Ishikawa (cell line): ENCODE measurements at regions not wholly inside any gene's neighbourhood (a gene's known extent, or its start where the extent isn't known, plus 50 kb on each side); places are given as distances from the start of the nearest gene placed in this dataset.

Experiments used
- CEBPB ChIP-seq: IDR thresholded peaks from 2 replicates; pipeline ENCODE4 v1.6.1; 2012
- CREB1 ChIP-seq: IDR thresholded peaks from 2 replicates; pipeline ENCODE4 v1.6.1; 2012; ENCODE audit warnings: low read depth
- EGR1 ChIP-seq: IDR thresholded peaks from 2 replicates; pipeline ENCODE4 v1.6.1; 2012
- EP300 ChIP-seq: IDR thresholded peaks from 2 replicates; pipeline ENCODE4 v1.6.1; 2012; ENCODE audit warnings: borderline replicate concordance
- FOXM1 ChIP-seq: IDR thresholded peaks from 2 replicates; pipeline ENCODE4 v1.6.1; 2012; ENCODE audit warnings: low read depth, borderline replicate concordance
- NFIC ChIP-seq: IDR thresholded peaks from 2 replicates; pipeline ENCODE4 v1.6.1; 2012
- RAD21 ChIP-seq: IDR thresholded peaks from 2 replicates; pipeline ENCODE4 v1.6.1; 2012; ENCODE audit warnings: low read depth
- TAF1 ChIP-seq: IDR thresholded peaks from 2 replicates; pipeline ENCODE4 v1.6.1; 2012; ENCODE audit warnings: low read depth, mild to moderate bottlenecking
- TCF12 ChIP-seq: IDR thresholded peaks from 2 replicates; pipeline ENCODE4 v1.6.1; 2012; ENCODE audit warnings: low read depth
- TEAD4 ChIP-seq: IDR thresholded peaks from 2 replicates; pipeline ENCODE4 v1.6.1; 2012
- YY1 ChIP-seq: IDR thresholded peaks from 2 replicates; pipeline ENCODE4 v1.6.1; 2012; ENCODE audit warnings: low read depth
- ZBTB7A ChIP-seq: IDR thresholded peaks from 2 replicates; pipeline ENCODE4 v1.6.1; 2012; ENCODE audit warnings: low read depth
- TF ChIP-seq, protein P1 (sequence below): IDR thresholded peaks from 2 replicates; pipeline ENCODE4 v1.6.1; 2012
- TF ChIP-seq, protein P2 (sequence below): IDR thresholded peaks from 2 replicates; pipeline ENCODE4 v1.6.1; 2012
- TF ChIP-seq, protein P3 (sequence below): IDR thresholded peaks from 2 replicates; pipeline ENCODE4 v1.6.1; 2012; ENCODE audit warnings: low read depth, mild to moderate bottlenecking

DNA sequence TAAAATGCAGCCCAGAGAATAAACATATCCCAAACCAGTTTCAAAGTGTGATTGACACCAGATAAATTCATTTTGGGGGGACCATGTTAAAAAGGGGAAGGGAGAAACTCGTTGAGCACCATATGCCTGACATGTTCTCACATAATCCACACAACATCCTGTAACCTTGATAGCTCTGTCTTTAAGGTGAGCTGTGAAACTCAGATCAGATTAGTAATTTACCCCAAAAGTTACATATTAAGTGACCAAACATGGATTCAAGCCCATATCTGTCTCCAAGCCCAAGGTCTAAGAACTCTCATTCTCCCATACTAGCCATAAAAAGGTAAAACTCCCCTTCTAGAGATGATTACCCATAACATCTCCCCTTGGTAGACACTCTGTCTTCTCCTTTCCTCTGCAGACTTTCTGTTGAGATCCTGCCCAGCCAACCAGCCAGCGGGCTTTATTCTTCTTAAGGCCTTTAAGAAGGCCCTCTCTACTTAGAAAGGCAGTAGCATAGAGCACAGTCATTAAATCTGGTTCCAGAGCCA, 150.7 kb downstream of the CCDC34 start:
- TF ChIP-seq ZBTB7A = no peak
- TF ChIP-seq, protein P1, sequence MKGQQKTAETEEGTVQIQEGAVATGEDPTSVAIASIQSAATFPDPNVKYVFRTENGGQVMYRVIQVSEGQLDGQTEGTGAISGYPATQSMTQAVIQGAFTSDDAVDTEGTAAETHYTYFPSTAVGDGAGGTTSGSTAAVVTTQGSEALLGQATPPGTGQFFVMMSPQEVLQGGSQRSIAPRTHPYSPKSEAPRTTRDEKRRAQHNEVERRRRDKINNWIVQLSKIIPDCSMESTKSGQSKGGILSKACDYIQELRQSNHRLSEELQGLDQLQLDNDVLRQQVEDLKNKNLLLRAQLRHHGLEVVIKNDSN = no peak
- TF ChIP-seq TEAD4 = no peak
- TF ChIP-seq, protein P2, sequence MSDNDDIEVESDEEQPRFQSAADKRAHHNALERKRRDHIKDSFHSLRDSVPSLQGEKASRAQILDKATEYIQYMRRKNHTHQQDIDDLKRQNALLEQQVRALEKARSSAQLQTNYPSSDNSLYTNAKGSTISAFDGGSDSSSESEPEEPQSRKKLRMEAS = no peak
- no peak for TF ChIP-seq RAD21
- no peak for TF ChIP-seq TAF1
- no peak for TF ChIP-seq CREB1
- TF ChIP-seq, protein P3, sequence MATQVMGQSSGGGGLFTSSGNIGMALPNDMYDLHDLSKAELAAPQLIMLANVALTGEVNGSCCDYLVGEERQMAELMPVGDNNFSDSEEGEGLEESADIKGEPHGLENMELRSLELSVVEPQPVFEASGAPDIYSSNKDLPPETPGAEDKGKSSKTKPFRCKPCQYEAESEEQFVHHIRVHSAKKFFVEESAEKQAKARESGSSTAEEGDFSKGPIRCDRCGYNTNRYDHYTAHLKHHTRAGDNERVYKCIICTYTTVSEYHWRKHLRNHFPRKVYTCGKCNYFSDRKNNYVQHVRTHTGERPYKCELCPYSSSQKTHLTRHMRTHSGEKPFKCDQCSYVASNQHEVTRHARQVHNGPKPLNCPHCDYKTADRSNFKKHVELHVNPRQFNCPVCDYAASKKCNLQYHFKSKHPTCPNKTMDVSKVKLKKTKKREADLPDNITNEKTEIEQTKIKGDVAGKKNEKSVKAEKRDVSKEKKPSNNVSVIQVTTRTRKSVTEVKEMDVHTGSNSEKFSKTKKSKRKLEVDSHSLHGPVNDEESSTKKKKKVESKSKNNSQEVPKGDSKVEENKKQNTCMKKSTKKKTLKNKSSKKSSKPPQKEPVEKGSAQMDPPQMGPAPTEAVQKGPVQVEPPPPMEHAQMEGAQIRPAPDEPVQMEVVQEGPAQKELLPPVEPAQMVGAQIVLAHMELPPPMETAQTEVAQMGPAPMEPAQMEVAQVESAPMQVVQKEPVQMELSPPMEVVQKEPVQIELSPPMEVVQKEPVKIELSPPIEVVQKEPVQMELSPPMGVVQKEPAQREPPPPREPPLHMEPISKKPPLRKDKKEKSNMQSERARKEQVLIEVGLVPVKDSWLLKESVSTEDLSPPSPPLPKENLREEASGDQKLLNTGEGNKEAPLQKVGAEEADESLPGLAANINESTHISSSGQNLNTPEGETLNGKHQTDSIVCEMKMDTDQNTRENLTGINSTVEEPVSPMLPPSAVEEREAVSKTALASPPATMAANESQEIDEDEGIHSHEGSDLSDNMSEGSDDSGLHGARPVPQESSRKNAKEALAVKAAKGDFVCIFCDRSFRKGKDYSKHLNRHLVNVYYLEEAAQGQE = no peak
- no peak for TF ChIP-seq NFIC
- no peak for TF ChIP-seq EP300
- no peak for TF ChIP-seq EGR1

DNA sequence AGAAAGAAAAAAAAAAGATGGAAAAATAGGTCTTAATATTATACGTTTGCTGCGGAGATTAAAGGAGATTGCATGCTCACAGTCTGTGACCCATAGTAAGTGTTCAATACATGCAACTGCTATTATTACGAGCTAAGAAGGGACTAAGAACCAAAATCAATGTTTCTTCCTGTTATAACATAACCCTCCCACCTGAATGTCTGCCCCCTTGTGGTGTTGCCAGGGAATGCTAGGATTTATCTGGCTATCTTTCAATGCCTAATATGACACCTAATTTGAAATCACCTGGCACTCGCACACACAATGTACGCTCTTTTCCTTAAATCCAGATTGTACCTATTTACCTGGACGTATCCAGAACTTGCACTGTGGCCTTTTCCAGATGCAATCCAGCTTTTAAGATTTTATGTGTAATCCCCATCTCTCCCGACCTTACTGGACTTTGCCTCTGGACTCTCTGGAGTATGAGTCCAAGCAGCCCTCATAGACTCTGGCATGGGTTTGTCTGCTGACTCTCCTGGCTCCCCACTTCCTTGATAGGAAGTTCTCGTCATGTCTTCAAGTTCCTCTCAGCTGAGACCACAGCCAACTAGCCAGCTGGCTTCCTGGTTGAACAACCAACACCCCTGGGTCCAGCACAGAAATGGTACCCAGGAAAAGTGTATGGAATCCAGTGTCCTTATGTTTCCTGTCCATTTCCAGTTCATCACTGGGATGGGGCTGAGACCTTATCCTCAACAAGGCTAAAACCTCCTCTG, 151.5 kb downstream of the CCDC34 start:
- TF ChIP-seq TEAD4 (0 out of 2 replicates have a peak, but pooled peaks have one; percentile 4), RAD21 (peak; percentile 25; the same call in 1 of the 2 replicates), ZBTB7A (no peak)

DNA sequence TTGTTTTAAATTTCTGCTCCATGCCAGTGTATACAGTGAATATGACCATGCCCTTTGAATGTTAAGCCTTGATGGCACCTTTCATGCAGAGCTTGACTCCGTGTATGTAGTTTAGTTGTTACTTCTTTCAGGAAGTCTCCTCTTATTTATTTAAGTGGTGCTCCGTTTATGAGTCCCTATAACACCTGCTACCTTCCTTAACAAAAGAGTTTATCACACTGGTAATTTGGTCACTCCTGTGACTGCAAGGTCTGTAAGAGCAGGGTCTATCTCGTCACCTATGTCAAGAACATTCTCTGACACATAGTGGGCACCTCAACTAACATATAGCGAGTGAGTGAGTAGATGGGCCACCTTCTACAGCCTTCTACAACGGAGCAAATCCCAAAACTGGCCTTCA, 152.5 kb downstream of the CCDC34 start:
- TF ChIP-seq CREB1 (no peak), FOXM1 (no peak)

DNA sequence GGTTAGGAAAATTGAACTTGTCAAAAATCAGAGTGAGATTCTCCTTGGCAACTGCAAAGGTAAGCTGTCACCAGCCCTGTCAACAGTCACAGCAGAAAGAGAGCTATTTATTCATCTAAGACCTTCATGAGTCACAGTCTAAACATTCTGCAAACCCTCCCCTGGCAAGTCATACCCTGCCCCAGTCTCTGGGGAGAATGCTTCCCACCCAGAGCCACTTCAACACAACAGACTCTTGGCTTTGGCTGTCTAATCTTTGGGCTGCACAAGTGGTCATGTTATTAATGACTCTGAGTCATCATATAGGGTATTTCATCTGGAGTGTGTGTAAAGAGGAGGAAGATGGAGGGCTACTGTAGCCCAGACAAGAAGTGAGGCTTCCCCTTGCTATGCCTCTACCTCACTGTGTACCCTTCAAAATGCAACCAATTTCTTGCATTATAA, 153.4 kb downstream of the CCDC34 start:
- TF ChIP-seq RAD21 (no peak), TAF1 (no peak), CREB1 (no peak), YY1 (no peak), EP300 (peak; percentile 80), ZBTB7A (0 out of 2 replicates have a peak, but pooled peaks have one; percentile 49), TEAD4 (peak; percentile 83), TCF12 (peak; percentile 82), EGR1 (no peak), NFIC (peak; percentile 81), FOXM1 (peak; percentile 74; the same call in 1 of the 2 replicates)
- TF ChIP-seq, protein P1 = 0 out of 2 replicates have a peak, but pooled peaks have one; percentile 12
- TF ChIP-seq, protein P2 = no peak

DNA sequence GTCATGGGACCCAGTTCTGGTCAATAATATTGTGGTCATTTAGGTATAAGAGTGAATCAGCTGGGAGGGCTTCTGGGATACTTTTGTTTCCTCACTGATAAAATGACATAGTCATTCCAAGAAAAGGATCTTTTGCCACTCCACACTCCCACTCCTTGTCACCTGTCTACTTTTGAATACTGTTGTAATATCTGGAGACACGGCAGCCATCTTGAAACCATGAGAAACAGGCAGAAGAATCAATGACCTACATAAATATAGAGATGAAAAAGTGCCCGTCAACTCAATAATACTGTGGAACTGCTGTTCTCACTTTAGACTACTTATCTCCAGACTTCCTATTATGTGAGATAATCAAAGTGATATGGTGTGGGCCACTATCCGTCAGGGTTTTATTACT, 154.2 kb downstream of the CCDC34 start:
- TF ChIP-seq ZBTB7A (no peak), CEBPB (no peak), TCF12 (no peak), EGR1 (no peak), NFIC (no peak), TAF1 (no peak), FOXM1 (no peak), EP300 (no peak), YY1 (no peak), CREB1 (no peak), RAD21 (no peak), TEAD4 (no peak)
- TF ChIP-seq, protein P1 = no peak
- TF ChIP-seq, protein P3 = no peak
- TF ChIP-seq, protein P2 = no peak
